Posterior vena cava (tissue), 2 donors: ENCODE measurements at regions not wholly inside any gene's neighbourhood (a gene's known extent, or its start where the extent isn't known, plus 50 kb on each side); places are given as distances from the start of the nearest gene placed in this dataset.

ENCODE experiments used
- DNase-seq: peaks from one replicate; pipeline ENCODE4 v3.0.0-alpha.2; 2020; ENCODE audit warnings: low spot score
- intact Hi-C, 2 donors: fragments of 100-400 bp; cut with DNase I; formaldehyde crosslinking; loops; one replicate each; pipeline versions ENCODE4 v1.14.1 to v1.14.2; 2022 to 2023
- donor health status: DM: yes; HTN: yes; CAD: no.
- donor health status: DM: yes; HTN: yes; CAD: no.

DNA sequence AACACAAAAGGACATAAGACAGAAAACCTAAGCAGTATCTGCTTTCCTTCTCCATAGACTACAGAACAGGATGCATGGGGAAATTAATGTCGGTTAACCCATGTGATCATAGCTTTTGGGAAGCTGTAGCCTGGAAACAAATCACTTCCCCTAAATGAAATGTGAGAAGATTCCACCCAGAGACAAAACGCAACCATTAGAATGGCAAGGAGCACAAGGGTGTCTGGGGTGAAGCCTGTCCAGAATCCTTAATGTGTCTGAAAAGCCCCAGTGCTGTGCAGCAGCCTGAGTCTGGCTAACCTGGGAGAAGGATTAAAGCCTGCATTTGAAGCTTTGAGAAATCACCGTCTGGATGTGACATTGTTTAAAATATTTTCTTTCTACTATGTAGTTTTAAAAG, 213.3 kb downstream of the ANKRD50 start:
- intact Hi-C loops: no loop called here
- DNase-seq: no peak

DNA sequence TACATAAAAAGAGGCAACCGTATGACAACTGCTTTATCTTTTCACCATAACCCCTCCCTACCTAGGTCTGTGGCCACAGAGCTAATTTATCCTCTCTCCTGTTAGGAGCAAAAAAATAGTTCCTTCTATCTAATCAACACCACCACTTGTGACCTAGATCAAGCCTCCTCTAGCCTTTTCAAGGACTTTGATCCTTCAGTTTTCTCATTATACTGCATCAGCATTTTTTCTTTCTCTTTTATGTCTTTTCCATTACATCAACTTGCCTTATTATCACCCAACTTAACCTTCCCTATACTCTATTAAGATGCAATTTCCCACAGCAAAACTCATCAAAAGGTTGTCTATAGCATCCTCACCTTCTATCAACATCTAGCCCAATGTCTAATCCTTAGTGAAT, 211.0 kb downstream of the ANKRD50 start:
- no peak for DNase-seq
- intact Hi-C loops: no loop called here

GRCh38 chr4:124504431-124504830, 208.1 kb downstream of the ANKRD50 start:
- no peak for DNase-seq
- intact Hi-C loops: no loop called here

DNA sequence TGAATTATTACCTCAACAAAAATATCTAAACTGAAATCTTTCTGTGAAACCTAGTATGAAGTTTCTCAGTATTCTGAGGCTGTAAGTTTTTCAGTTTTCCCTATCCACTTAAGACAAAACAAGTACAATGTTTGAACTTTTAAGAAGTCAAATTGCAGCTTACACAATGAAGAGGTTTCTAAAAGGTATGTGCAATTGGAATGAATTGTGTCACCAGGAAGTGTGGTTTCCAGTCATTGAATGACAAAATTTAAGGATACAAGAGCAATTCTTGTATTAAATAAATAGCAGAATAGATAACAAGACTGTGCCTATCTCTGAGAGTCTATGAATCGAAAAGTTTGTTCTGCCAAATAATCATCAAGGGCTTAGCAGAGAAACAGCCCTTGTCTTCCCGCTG, 207.3 kb downstream of the ANKRD50 start:
- DNase-seq: no peak
- intact Hi-C loops: no loop called here

DNA sequence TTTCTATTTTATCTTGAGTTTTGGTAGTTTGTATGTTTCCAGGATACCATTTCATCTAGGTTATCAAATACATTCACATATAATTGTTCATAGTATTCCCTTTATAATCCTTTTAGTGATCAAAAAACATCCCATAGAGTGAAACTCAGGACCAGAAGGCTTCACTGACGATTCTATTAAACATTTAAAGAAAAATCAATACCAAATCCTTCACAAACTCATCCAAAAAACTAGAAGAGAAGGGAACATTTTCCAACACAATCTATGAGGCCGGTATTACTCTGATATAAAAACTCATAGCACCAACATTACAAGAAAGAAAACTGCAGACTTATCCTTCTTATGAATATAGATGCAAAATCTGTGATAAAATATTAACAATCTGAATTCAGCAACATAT, 203.4 kb downstream of the ANKRD50 start:
- no peak for DNase-seq
- intact Hi-C loops: no loop called here

- intact Hi-C loops: no loop called here
- no peak for DNase-seq
These were observed 197.9 kb downstream of the ANKRD50 start for GRCh38 chr4:124514588-124514987.

DNA sequence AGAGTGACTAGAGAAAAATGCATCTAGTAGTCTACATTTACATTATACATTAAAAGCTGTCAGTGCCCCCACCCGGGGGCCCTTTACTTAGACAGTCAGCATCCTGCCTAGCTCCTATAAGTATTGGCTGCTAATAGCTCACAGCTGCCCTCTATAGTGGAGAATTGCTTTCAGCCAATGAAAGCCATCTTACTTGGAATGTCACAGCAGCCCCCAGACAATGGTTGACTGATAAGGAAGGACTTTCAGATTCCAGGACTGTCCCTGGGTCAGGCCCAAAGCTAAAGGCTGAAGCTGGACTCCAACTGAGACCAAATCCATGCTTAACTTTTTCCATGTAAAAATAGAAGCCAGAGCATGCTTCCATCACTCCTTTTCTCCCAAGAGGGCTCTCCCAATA, 196.9 kb downstream of the ANKRD50 start:
- no peak for DNase-seq
- intact Hi-C loops: no loop called here

DNA sequence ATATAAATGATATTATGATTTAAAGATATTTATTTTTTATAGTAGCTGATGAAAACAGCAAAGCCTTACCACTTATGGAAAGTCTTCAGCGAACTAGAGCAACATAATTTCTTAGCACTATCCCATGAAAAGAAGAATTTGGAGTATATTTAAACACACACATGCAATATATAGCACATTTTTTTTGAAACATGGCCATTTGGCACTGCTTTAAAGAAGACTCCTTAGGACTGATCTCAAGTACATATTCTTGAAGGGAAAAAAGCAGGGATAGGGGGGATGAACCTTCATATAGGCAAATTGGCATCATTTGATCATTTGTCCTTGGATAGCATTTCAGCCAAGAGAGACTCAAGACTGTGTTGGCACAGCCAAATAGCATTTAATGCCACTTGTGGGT, 193.3 kb downstream of the ANKRD50 start:
- DNase-seq: no peak
- intact Hi-C loops: no loop called here

- no peak for DNase-seq
- intact Hi-C loops: no loop called here
These were observed 188.7 kb downstream of the ANKRD50 start for GRCh38 chr4:124523816-124524215.

DNA sequence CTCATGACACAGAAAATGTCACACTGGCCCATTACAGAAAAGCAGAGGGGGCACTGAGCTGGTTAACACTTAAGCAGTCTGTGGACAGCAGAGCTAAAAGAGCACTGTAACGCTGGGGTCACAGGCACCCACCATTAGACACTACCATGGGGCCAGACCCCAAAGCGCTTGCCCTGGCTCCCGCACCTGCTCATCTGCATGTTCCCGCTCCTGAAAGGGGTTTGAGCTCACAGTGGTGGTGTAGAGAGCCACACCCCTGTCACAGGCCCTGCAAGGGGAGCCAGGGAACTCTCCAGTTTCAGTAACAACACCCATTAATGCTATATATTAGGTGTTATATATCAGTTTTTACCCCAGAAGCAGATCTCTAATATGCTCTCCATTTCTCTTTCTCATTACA, 187.0 kb downstream of the ANKRD50 start:
- intact Hi-C loops: loop anchor here in 1 of 2 donors (1.0 kb wide), 1 partner anchor 23 kb away; no protein-coding TSS in a partner anchor
- DNase-seq: no peak

DNA sequence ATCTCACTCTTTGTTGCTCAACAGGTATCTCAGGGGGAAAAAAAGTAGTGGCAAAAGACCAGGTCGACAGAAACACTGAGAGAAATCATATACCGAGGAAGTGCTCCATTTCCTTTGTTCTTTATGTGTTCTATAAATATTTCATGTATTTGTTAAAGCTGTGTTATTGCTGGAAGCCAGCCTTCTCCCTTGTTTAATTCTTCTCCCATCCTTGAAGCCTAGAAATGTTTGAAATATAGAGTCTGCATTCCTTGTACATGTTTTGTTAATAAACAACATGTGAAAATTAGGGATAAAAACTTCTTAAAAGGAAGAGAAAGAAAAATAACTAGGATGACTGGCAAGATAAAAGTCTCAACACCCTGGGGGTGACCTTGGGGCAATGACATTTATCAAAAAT, 186.2 kb downstream of the ANKRD50 start:
- intact Hi-C loops: no loop called here
- no peak for DNase-seq

GRCh38 chr4:124526769-124527168, 185.8 kb downstream of the ANKRD50 start:
- intact Hi-C loops: no loop called here
- no peak for DNase-seq

DNA sequence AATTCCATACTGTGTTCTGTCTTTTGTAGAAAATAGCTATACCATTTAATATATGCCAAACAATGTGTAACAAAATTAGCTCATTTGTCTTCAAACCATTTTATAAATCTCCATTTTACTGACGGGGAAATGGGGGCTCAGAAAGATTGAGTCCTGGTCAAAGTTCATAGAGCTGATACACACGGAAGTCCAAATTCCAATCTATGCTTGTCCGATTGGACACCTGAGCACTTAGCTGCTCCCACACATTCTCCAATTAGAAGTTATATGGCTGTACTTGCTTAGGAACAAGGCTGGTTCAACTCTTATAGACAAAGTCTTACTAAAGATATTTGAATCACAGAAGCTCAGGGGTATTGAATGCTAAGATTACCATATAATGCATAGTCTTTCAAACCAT, 185.2 kb downstream of the ANKRD50 start:
- no peak for DNase-seq
- intact Hi-C loops: no loop called here

DNA sequence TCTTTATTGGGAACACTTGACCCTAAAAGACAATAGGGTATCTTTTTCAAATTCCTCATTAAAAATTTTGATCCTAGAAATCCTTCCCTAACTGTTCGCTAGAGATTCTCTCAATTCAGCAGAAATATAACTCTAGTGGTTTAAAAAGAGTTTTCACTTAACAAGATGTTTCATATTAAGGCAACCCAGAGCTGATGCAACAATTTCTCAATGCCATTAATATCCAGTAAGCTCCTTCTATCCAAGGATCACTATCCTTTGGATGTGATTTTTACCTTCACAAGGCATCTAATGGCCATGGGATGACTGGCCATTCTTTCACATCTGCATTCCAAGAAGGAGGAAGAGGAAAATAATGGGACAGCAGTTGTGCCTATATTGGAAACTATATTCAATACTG, 183.4 kb downstream of the ANKRD50 start:
- intact Hi-C loops: no loop called here
- DNase-seq: no peak

GRCh38 chr4:124530464-124531077, 182.0 kb downstream of the ANKRD50 start:
- DNase-seq: no peak
- intact Hi-C loops: no loop called here

GRCh38 chr4:124534131-124534530, 178.4 kb downstream of the ANKRD50 start:
- intact Hi-C loops: no loop called here
- DNase-seq: no peak

DNA sequence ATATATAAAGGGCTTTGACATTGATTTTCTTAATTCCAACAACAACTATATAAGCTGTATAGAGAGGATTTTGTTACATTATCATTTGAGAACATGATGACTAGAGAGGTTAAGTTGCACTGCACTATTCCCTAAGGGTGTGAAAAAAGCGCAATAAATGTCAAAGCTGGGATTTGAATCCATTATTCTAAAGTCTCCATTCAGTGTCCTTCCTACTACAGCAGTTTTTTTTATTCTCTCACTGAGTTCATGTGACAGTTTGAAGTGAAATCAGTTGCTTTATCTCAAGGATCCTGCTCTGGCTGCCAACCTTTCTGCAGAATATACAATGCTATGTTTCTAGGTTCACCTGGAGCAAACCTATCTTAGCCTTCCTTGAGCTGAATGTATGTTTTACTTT, 177.5 kb downstream of the ANKRD50 start:
- intact Hi-C loops: no loop called here
- no peak for DNase-seq

GRCh38 chr4:124536946-124537345, 175.6 kb downstream of the ANKRD50 start:
- no peak for DNase-seq
- intact Hi-C loops: no loop called here

DNA sequence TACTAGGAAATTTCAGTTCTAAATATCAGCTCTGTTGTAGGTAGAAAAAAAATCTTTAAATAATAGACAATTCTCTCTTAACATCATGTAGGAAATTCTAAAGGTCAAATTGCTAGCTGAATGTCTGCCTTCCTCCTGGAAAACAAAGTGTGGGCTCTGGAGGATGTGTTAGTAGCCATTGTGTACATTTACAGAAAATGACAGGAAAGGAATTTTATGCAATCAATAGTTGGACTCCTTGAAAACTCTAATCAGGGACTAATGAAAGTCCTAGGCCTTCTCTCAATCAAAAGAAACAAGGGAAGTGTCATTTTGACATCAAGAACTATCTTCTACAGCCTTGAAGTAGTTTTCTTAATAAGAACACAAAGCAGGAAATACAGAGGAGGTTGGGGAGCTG, 174.6 kb downstream of the ANKRD50 start:
- intact Hi-C loops: no loop called here
- DNase-seq: no peak

GRCh38 chr4:124540014-124540413, 172.5 kb downstream of the ANKRD50 start:
- no peak for DNase-seq
- intact Hi-C loops: no loop called here

DNA sequence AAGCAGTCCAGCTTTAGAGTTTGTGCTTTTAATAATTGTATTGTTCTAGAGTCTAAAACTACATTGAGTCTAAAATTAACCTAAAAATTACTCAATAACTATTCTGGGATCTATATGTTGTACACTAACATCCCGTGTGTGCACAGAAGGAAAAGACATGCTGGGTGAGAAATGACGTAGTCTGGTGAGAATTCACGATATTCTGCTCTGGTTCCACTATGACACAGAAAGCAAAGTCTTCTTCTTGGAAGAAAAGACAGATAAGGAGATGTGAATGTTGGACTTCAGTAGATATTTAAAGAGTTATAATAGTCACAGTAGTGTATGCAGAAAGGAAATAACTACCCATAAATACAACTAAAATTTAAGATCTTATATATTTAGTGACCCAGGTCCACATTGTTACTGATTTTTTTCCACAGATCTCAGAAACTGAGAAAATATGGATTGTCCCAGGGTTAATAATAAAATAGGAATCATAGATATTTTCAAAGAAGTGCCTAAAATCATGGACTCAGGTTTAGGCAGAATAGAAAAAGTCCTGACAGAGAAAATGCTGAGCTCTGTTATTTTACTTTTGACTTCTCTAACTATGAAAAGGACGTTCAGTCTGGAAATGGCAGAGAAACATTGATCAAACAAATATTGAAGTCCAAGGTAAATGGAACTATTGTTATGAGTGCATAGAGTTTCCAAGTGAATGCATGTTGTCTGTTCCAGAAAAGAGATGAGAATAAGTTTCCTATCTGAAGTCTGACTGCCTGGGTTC, 170.7 kb downstream of the ANKRD50 start:
- no peak for DNase-seq
- intact Hi-C loops: no loop called here
